Panc1 (cell line): ENCODE measurements at regions not wholly inside any gene's neighbourhood (a gene's known extent, or its start where the extent isn't known, plus 50 kb on each side); places are given as distances from the start of the nearest gene placed in this dataset.

Experiments used
- ATAC-seq: fragments of 200-7000 bp; cut with Tn5 transposase; 2 replicates; pipeline ENCODE4 v1.9.1; 2020; ENCODE audit warnings: mild to moderate bottlenecking, moderate library complexity
- BruUV-seq: library from RNA; stranded (reverse); fragments of 400-500 nt; replicated peaks from 2 replicates; lab custom pipeline; 2021; lab: Mats Ljungman, UMichigan
- CTCF ChIA-PET: fragments of 300-600 bp; sonication (Branson Sonifier 250); formaldehyde crosslinking; loops from one replicate; lab custom pipeline; 2022; ENCODE audit warnings: antibody characterized with exemption; lab: Charles Lee
- POLR2A ChIA-PET: fragments of 300-600 bp; sonication (Branson Sonifier 250); formaldehyde crosslinking; loops from one replicate; lab custom pipeline; 2022; ENCODE audit warnings: antibody characterized with exemption; lab: Charles Lee
- DNase-seq: peaks from one replicate; pipeline ENCODE4 v3.0.0-alpha.2; 2010; ENCODE audit warnings: low read depth, low spot score
- H3K27ac ChIP-seq: 2 replicates; pipeline ENCODE4 v1.5.1; 2011; ENCODE audit warnings: mild to moderate bottlenecking, low read length, inconsistent platforms
- H3K27me3 ChIP-seq: fragments of 200-500 bp; sonication (Bioruptor generic); 2 replicates; pipeline ENCODE4 v1.6.0; 2014; ENCODE audit warnings: low read length, inconsistent platforms; ENCODE audit not compliant: control insufficient read depth, insufficient read depth
- H3K36me3 ChIP-seq: fragments of 200-500 bp; sonication (Bioruptor generic); 2 replicates; pipeline ENCODE4 v1.5.1; 2014; ENCODE audit warnings: inconsistent platforms, mild to moderate bottlenecking, low read length, moderate library complexity; ENCODE audit not compliant: control insufficient read depth, insufficient read depth
- H3K4me1 ChIP-seq: 2 replicates; pipeline ENCODE4 v1.5.1; 2011; ENCODE audit warnings: inconsistent platforms, mild to moderate bottlenecking, low read length, moderate library complexity; ENCODE audit not compliant: control insufficient read depth, insufficient read depth
- H3K4me3 ChIP-seq, 2 experiments: 2 replicates each; pipeline ENCODE4 v1.5.1; 2011 to 2012; ENCODE audit warnings: low read depth in 2 of 2, low read length in 2 of 2, mild to moderate bottlenecking in 2 of 2, inconsistent platforms in 1 of 2, moderate library complexity in 1 of 2
- H3K9me3 ChIP-seq: fragments of 200-500 bp; sonication (Bioruptor generic); 2 replicates; pipeline ENCODE4 v1.5.1; 2014; ENCODE audit warnings: low read depth, mild to moderate bottlenecking, inconsistent platforms, low read length, moderate library complexity; ENCODE audit not compliant: control insufficient read depth, insufficient read depth
- POLR2AphosphoS5 ChIP-seq: IDR thresholded peaks from 2 replicates; pipeline ENCODE4 v1.6.1; 2012; ENCODE audit warnings: mild to moderate bottlenecking, low read depth, low read length, moderate library complexity
- SIN3A ChIP-seq: IDR thresholded peaks from 2 replicates; pipeline ENCODE4 v1.6.1; 2012; ENCODE audit warnings: low read depth, mild to moderate bottlenecking, low read length, moderate library complexity, borderline replicate concordance; ENCODE audit not compliant: insufficient read depth
- TCF7L2 ChIP-seq: IDR thresholded peaks from 2 replicates; pipeline ENCODE4 v1.6.1; 2011; ENCODE audit warnings: mild to moderate bottlenecking, low read depth, low read length, inconsistent platforms
- in situ Hi-C: cut with HindIII; loops from 2 replicates; pipeline ENCODE4 v1.10.0; 2016; ENCODE audit warnings: low sequenced_read_pairs, low pct_unique_long_range_greater_than_20kb
- intact Hi-C: fragments of 100-400 bp; cut with micrococcal nuclease; formaldehyde crosslinking; loops from one replicate; pipeline ENCODE4 v1.10.0; 2022; ENCODE audit not compliant: unreplicated experiment
- TF ChIP-seq, protein P1 (sequence below): fragments of 450-650 bp; IDR thresholded peaks from 2 replicates; pipeline ENCODE4 v1.5.1; 2017; ENCODE audit warnings: mild to moderate bottlenecking
- TF ChIP-seq, protein P2 (sequence below), 2 experiments: IDR thresholded peaks; 2 replicates each; pipeline ENCODE4 v1.6.1; 2011 to 2012; ENCODE audit warnings: low read depth in 2 of 2, control low read depth in 1 of 2, low read length in 1 of 2, mild to moderate bottlenecking in 1 of 2, moderate library complexity in 1 of 2; ENCODE audit not compliant: insufficient read depth in 1 of 2

DNA sequence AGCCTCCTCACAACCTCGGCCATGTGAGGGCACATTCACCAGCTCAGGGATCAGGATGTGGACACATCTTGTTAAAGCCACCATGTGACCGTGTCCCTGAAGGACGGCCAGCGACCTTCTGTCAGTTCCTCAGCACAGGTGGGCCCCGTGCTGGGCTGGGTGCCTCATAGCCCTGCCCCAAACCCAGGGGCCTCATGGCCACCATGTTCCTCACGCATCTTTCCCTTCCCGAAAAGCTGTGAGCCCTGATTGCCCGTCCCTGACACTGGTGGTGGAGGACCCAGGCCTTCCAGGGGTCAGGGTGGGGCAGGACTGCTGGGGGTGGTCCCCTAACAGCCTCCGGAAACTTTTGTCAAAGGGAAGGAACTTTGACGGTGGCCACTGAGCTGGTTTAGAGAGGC is 60.1 kb upstream of the ADRA2C start:
- ATAC-seq (no peak), DNase-seq (no peak)
- BruUV-seq, result no TSS peak
- no peaks in the 10 kb centered on the region for H3K4me1 ChIP-seq
- no peak overlapping the region for H3K4me3 ChIP-seq
- in situ Hi-C loops, result no loop called here
- H3K36me3 ChIP-seq, result no peaks in the 10 kb centered on the region
- H3K27ac ChIP-seq, result no peak overlapping the region
- TF ChIP-seq TCF7L2 (no peak), SIN3A (no peak), POLR2AphosphoS5 (no peak)
- TF ChIP-seq, protein P1, sequence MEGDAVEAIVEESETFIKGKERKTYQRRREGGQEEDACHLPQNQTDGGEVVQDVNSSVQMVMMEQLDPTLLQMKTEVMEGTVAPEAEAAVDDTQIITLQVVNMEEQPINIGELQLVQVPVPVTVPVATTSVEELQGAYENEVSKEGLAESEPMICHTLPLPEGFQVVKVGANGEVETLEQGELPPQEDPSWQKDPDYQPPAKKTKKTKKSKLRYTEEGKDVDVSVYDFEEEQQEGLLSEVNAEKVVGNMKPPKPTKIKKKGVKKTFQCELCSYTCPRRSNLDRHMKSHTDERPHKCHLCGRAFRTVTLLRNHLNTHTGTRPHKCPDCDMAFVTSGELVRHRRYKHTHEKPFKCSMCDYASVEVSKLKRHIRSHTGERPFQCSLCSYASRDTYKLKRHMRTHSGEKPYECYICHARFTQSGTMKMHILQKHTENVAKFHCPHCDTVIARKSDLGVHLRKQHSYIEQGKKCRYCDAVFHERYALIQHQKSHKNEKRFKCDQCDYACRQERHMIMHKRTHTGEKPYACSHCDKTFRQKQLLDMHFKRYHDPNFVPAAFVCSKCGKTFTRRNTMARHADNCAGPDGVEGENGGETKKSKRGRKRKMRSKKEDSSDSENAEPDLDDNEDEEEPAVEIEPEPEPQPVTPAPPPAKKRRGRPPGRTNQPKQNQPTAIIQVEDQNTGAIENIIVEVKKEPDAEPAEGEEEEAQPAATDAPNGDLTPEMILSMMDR, result no peak
- TF ChIP-seq, protein P2, sequence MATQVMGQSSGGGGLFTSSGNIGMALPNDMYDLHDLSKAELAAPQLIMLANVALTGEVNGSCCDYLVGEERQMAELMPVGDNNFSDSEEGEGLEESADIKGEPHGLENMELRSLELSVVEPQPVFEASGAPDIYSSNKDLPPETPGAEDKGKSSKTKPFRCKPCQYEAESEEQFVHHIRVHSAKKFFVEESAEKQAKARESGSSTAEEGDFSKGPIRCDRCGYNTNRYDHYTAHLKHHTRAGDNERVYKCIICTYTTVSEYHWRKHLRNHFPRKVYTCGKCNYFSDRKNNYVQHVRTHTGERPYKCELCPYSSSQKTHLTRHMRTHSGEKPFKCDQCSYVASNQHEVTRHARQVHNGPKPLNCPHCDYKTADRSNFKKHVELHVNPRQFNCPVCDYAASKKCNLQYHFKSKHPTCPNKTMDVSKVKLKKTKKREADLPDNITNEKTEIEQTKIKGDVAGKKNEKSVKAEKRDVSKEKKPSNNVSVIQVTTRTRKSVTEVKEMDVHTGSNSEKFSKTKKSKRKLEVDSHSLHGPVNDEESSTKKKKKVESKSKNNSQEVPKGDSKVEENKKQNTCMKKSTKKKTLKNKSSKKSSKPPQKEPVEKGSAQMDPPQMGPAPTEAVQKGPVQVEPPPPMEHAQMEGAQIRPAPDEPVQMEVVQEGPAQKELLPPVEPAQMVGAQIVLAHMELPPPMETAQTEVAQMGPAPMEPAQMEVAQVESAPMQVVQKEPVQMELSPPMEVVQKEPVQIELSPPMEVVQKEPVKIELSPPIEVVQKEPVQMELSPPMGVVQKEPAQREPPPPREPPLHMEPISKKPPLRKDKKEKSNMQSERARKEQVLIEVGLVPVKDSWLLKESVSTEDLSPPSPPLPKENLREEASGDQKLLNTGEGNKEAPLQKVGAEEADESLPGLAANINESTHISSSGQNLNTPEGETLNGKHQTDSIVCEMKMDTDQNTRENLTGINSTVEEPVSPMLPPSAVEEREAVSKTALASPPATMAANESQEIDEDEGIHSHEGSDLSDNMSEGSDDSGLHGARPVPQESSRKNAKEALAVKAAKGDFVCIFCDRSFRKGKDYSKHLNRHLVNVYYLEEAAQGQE (IDR thresholded peaks at IDR 0.05; ENCODE audit: insufficient read depth in 1 of 2, low read depth in 2 of 2, low read length in 1 of 2), result no peak
- no peaks in the 10 kb centered on the region for H3K27me3 ChIP-seq
- ChIA-PET POLR2A (no interaction called here), CTCF (no interaction called here)
- H3K9me3 ChIP-seq, result no peaks in the 10 kb centered on the region
- intact Hi-C loops, result no loop called here

DNA sequence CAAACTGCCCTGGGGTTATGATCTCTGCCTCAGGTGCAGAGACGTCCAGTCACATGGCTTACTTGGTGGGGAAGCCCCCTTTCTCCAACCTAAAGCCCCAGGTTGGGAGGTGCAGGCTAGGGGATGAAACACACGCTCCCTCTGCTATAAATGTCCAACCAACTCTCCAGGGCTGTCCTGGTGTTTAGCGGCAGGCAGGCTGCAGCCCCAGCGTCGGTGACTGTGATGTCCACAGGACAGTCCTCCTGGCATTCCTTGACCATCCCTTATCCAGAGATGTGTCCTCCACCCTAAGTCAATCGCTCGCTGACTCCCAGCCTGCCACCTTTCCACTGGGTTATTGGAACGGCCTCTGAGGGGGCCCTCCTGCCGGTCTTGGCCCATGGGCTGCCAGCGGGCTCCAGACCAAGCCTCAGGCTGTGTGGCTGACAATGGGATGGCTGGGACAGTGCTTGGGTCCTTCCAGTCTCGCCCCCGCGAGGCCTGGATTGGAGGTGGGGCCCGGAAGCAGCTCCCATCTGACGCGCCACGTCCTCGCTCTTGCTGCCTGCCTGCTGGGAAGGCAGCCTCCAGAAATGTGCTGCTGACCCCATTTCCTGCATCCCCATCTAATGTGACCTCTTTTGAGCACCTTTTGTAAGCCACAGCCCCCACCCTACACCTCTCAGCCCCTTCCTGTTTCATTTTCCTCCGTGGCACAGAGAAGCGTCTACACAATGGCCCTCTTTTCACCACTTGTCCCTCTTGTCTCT is 60.8 kb upstream of the ADRA2C start:
- H3K27ac ChIP-seq, result no peak overlapping the region
- intact Hi-C loops, result no loop called here
- H3K36me3 ChIP-seq, result no peaks in the 10 kb centered on the region
- TF ChIP-seq, protein P2 (IDR thresholded peaks at IDR 0.05; ENCODE audit: insufficient read depth in 1 of 2, low read depth in 2 of 2, low read length in 1 of 2), result no peak
- no peak for TF ChIP-seq TCF7L2
- no peak for TF ChIP-seq SIN3A
- TF ChIP-seq POLR2AphosphoS5, result no peak
- TF ChIP-seq, protein P1, result no peak
- no peaks in the 10 kb centered on the region for H3K9me3 ChIP-seq
- ATAC-seq (no peak), DNase-seq (no peak)
- in situ Hi-C loops, result no loop called here
- ChIA-PET CTCF (no interaction called here), POLR2A (no interaction called here)
- no peaks in the 10 kb centered on the region for H3K4me1 ChIP-seq
- no TSS peak for BruUV-seq
- H3K27me3 ChIP-seq, result no peaks in the 10 kb centered on the region
- no peak overlapping the region for H3K4me3 ChIP-seq
